DMS153 treated with DMSO at 0.1 percent for 48 hours (cell line): ENCODE measurements at regions not wholly inside any gene's neighbourhood (a gene's known extent, or its start where the extent isn't known, plus 50 kb on each side); places are given as distances from the start of the nearest gene placed in this dataset.

Experiments
- DNase-seq: peaks from one replicate; lab custom pipeline; 2025; ENCODE audit not compliant: unreplicated experiment; lab: John Stamatoyannopoulos, UW

- no peak for DNase-seq
Measured at GRCh38 chr5:34501840-34502239, 154.3 kb upstream of the RAI14 start.

GRCh38 chr5:34502581-34502980 lies 153.5 kb upstream of the RAI14 start:
- no peak for DNase-seq

DNA sequence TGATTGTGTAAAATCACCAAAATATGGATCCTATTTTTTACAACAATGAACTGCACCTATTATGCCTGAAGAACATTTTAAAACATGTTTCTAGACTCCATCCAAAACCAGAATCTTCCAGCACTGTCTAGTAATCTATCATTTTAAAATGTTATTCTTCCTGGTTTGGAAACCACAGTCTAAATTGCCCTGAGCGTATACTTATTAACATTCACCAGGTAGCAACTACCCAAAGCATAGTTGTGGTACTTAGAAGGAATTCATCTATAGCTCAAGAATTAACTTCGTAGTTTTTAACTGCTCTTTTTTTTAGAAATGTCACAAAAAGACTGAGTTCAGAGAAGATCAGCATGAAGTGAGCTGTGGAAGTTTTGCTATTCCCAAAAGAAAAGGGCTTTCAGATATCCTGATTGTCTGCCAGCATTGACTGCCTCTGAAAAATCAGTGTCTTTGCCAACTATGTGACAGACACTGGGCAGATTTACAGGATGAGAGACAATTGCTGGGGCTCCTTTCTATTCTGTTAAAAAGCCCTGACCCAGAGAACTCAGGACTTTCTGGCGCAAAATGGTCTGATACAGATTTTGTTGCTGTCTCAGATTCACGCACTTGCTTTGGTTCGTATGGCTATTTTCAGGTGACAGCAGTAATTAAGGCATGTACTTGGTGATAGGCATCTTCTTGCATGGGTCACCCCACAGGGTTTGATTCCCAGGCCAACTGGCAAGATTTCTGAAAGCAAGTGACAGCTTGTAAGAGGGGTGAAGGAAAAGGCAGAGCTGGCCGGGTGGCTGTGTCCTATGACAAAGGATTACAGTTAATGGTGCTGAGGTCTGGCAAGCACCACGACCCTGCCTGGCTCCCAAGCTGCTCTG lies 152.5 kb upstream of the RAI14 start:
- DNase-seq = no peak

DNA sequence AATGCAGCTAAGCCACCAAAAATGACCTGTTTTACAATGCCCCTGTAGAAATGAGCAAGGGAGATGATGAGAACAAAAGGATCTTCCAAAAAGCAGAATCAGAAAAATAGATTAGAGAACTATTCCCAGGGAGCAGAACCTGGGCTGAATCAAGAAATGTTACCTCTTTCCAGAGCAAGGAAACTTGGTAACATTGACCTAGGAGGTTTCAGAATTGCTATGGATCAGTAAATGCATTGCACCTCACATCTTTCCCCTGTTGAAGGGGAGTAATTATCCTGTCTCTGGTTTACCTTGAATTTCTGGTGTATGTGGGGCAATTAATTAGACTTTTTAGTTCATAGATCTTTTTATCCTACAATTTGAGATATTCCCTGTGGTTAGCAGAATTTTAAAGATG lies 151.2 kb upstream of the RAI14 start:
- DNase-seq = no peak

- DNase-seq = no peak
Measured at GRCh38 chr5:34505731-34506130, 150.4 kb upstream of the RAI14 start.

DNA sequence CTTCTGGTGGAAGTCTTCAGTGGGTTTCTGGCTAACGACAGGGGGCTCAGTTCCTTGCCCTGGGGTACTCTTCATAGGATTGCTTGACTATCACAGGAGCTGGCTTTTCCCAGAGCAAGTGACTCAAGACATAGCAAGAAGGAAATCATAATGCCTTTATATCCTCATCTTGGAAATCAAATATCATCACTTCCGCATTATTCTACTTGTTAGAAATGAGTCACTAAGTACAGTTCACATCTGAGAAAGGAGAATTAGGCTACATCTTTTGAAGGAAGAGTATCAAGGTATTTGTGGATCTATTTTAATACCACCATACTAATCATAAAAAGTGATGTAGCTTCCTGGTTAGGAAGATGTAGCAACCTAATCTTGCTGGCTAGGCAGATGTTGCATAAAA lies 148.2 kb upstream of the RAI14 start:
- DNase-seq = no peak

- DNase-seq = no peak
Measured at GRCh38 chr5:34509392-34509791, 146.7 kb upstream of the RAI14 start.

- no peak for DNase-seq
Measured at GRCh38 chr5:34510002-34510401, 146.1 kb upstream of the RAI14 start.

DNA sequence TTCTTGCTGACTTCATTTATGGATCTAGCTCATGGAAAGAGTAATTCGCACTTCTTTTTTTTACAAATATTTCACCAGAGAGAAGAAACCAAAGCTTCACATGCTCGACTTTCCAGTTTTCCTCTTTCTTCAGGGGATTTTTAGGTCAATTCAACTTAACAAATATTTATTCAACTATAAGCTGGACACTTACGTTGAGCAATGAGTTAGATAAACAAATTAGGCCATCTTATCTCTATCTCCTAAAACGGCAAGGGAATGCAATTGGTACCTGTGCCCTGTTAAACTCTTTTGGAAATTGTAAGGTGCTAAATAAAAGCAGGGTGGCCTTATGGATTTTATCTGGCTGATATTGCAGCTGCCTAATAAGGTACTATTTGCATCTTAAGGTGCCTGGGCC lies 145.1 kb upstream of the RAI14 start:
- no peak for DNase-seq

DNA sequence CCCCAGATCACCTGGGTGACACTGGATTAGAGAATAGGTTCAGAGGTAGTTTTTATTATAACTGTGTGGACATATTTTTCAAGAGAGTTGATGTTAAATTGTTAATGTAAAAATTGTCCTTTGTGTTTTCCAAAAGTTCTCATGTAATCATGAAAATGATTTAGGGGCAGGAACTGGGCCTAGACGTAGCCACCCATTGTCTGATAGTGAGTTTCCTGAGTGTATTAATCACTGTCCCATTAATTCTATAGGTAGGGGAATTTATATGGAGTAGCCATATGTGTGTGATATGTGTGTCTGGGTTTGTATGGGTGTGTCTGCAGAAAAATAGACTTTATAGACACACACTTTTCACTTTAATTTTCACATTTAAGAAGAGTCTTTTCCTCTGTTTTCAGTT lies 144.6 kb upstream of the RAI14 start:
- no peak for DNase-seq

DNA sequence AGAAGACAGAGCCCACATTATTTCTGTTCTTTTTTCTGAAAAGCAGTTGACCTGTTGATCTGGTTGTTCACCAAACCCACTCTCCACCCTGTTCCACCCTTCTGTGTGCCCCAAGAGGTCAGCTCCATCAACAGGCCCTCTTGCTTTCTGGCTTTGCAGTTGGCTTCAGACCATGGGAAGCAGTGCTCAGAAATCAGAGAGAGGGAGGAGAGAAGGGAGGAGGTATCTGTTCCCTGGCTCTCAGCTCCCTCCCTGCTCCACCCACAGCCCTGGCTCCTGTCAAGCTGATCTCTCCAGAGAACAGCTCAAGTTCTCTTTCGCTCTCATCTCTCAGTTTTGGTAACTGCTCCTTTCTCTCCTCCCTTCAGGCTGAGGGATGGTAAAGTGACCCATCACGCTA lies 144.2 kb upstream of the RAI14 start:
- DNase-seq = no peak

- no peak for DNase-seq
Measured at GRCh38 chr5:34516166-34516565, 140.0 kb upstream of the RAI14 start.

- no peak for DNase-seq
Measured at GRCh38 chr5:34516686-34517085, 139.4 kb upstream of the RAI14 start.

DNA sequence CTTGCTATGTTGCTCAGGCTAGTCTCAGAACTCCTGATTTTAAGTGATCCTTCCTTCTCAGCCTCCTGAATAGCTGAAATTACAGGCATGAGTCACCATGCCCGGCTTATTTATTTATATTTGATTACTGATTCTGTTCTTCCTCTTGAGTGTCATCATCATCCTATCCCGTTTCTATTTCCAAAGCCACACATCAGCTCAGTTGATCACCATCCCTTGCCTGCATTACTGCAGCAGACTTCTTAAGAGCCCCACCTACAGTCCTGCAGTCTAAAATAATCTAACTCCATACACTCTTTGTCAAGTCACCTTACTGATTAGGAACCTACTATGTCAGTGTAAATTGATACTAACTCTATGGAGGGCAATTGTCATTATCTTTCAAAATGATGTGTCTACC lies 138.9 kb upstream of the RAI14 start:
- peak; percentile 17 for DNase-seq

DNA sequence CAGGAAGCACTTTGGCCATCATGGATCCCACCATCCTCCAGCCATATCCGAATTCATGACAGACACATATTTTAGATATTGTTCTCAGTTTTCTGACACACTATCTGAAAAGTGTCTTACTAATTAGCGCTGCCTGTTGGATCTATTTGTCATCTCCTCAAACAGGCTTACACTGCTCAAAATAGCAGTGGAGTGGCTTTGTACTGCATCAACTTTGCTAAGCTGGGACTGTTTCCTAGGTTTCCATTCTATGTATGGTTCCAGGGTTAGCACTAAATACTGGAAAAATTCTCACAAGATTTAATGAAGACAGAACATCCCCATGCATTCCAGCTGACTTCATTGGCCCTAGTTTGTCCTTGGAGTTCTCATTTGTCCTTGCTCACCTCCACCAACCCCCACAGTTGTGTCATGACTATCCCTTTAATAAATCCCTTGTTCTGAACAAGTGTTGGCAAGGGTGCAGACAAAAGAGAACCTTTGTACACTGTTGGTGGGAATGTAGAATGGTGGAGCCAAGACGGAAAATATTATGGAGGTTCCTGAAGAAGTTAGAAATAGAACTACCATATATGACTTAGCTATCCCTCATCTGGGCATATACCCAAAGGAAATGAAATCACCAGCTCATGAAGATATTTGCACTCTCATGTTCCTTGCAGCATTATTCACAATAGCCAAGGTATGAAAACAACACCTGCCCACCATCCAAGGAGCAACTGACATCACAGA lies 136.5 kb upstream of the RAI14 start:
- DNase-seq = no peak

GRCh38 chr5:34521628-34522290 lies 134.4 kb upstream of the RAI14 start:
- no peak for DNase-seq

GRCh38 chr5:34522599-34523386 lies 133.3 kb upstream of the RAI14 start:
- peak; percentile 67 for DNase-seq

DNA sequence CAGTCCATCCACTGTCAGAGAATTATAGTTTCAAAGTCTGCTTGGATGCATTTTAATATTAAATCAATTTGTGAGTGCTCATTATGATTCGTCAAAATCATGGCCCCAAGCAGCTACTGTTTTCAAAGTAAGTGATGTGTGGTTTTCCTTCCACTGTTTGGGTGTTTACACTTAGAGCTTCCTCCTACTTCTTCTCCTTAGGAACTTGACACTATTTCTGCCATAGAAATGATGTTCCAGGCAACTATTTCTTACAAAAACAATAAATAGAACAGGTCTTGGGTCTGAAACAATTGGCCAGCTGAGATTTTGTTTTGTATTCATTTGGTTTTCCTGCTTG lies 132.8 kb upstream of the RAI14 start:
- DNase-seq = no peak

DNA sequence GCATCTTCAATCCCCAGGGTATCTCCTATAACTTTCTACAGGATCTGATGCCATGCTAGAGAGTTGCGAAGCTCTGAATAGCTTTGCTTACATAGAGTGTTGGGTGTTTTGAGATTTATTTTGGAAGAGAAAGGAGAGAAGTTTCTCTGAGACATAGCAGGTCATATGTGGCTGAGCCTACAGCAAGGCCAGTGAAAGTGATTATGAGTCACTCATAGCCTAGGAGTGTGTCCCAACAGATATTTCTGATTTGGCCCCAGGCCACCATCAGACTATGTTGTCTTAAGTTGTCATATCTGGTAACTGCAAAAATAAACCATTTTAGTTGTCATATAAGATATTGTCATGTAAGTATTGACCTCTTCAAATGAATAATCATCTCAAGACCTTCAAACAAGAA lies 132.0 kb upstream of the RAI14 start:
- DNase-seq = no peak

GRCh38 chr5:34525761-34526160 lies 130.4 kb upstream of the RAI14 start:
- DNase-seq = no peak

DNA sequence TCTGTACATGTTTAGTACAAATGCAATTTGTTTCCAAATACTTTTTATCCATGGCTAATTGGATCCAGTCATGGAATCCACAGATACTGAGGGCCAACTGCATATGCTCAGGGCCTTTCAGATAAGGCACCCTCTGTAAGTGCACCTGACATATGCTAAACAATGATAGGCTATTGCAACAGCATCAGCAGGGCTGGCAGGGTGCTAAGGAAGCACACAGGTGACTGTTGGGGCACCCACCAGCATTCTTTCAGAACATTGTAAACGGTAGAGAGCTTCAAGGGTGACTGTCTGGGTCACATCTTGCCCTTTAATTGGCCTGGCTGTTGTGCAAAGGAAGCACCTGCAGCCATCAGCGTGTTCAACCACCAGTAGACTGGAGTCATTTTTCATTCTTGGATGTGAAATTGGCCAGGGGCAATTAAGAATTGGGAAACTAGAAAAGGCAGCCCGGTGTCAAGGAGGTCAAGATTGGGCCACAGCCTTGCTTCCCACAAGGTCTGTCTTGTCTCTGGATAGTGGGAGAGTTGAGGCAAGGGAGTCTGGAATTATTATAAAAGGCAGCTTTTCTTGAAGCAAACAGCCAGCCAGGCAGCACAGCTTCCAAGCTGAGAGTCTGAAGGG lies 129.3 kb upstream of the RAI14 start:
- no peak for DNase-seq
